Progenitor cell of endocrine pancreas (in vitro differentiated cells): ENCODE measurements at regions not wholly inside any gene's neighbourhood (a gene's known extent, or its start where the extent isn't known, plus 50 kb on each side); places are given as distances from the start of the nearest gene placed in this dataset.
"Not testable (repeated sequence)": the region's sequence is repeated elsewhere in the genome, so short reads cannot be mapped to it uniquely, and the experiment has no call there.

Experiments used
- DNase-seq: peaks from one replicate; pipeline ENCODE4 v3.0.0; 2021; ENCODE audit warnings: low spot score; ENCODE audit not compliant: unreplicated experiment
- H3K27ac Mint-ChIP-seq: 2 replicates; pipeline ENCODE4 v1.8.0; 2021; ENCODE audit warnings: mild to moderate bottlenecking, moderate library complexity, mixed read lengths
- H3K27me3 Mint-ChIP-seq: 2 replicates; pipeline ENCODE4 v1.8.0; 2021; ENCODE audit warnings: mixed read lengths
- H3K36me3 Mint-ChIP-seq: 2 replicates; pipeline ENCODE4 v1.8.0; 2022; ENCODE audit warnings: mixed read lengths; ENCODE audit not compliant: insufficient read depth
- H3K4me1 Mint-ChIP-seq: 2 replicates; pipeline ENCODE4 v1.8.0; 2021; ENCODE audit warnings: low read depth, mixed read lengths
- H3K4me3 Mint-ChIP-seq: 2 replicates; pipeline ENCODE4 v1.8.0; 2021; ENCODE audit warnings: low read depth, mild to moderate bottlenecking, moderate library complexity, mixed read lengths
- H3K9me3 Mint-ChIP-seq: 2 replicates; pipeline ENCODE4 v1.8.0; 2021; ENCODE audit warnings: low read depth, mixed read lengths
- CTCF ChIP-seq: fragments of 200-600 bp; sonication (generic); IDR thresholded peaks from one replicate; pipeline ENCODE4 v1.5.0; 2021; ENCODE audit warnings: antibody characterized with exemption, mild to moderate bottlenecking; ENCODE audit not compliant: unreplicated experiment

- H3K27me3 Mint-ChIP-seq = peaks cover 8% of the 10 kb centered on the region
- DNase-seq = no peak
- H3K4me3 Mint-ChIP-seq = no peak overlapping the region
These were observed 634.0 kb downstream of the UQCRFS1 start for GRCh38 chr19:28578786-28579505.

GRCh38 chr19:28578208-28578607 lies 634.7 kb downstream of the UQCRFS1 start:
- H3K4me3 Mint-ChIP-seq = no peak overlapping the region
- H3K36me3 Mint-ChIP-seq = no peaks in the 10 kb centered on the region
- H3K27ac Mint-ChIP-seq = no peak overlapping the region
- peaks cover 8% of the 10 kb centered on the region for H3K27me3 Mint-ChIP-seq
- H3K9me3 Mint-ChIP-seq = no peaks in the 10 kb centered on the region
- DNase-seq = no peak
- peaks cover 11% of the 10 kb centered on the region for H3K4me1 Mint-ChIP-seq
- no peak for TF ChIP-seq CTCF

More at GRCh38 chr19:28578786-28579505, 634.0 kb downstream of the UQCRFS1 start:
- Mint-ChIP-seq H3K27ac (no peak overlapping the region), H3K4me1 (peaks cover 11% of the 10 kb centered on the region), H3K9me3 (no peaks in the 10 kb centered on the region), H3K36me3 (no peaks in the 10 kb centered on the region)
- no peak for TF ChIP-seq CTCF

GRCh38 chr19:28577666-28578065 lies 635.3 kb downstream of the UQCRFS1 start:
- Mint-ChIP-seq H3K27ac (no peak overlapping the region), H3K4me3 (no peak overlapping the region), H3K9me3 (no peaks in the 10 kb centered on the region), H3K36me3 (no peaks in the 10 kb centered on the region), H3K27me3 (peaks cover 10% of the 10 kb centered on the region), H3K4me1 (peaks cover 7% of the 10 kb centered on the region)
- no peak for DNase-seq
- TF ChIP-seq CTCF = no peak

- TF ChIP-seq CTCF = no peak
- peaks cover 13% of the 10 kb centered on the region for H3K27me3 Mint-ChIP-seq
- no peaks in the 10 kb centered on the region for H3K9me3 Mint-ChIP-seq
- H3K36me3 Mint-ChIP-seq = no peaks in the 10 kb centered on the region
- no peak for DNase-seq
- no peak overlapping the region for H3K4me3 Mint-ChIP-seq
- H3K4me1 Mint-ChIP-seq = peaks cover 7% of the 10 kb centered on the region
- no peak overlapping the region for H3K27ac Mint-ChIP-seq
These were observed 635.7 kb downstream of the UQCRFS1 start for GRCh38 chr19:28577233-28577632.

GRCh38 chr19:28575816-28576215 lies 637.1 kb downstream of the UQCRFS1 start:
- H3K36me3 Mint-ChIP-seq = no peaks in the 10 kb centered on the region
- peaks cover 3% of the 10 kb centered on the region for H3K4me1 Mint-ChIP-seq
- no peak overlapping the region for H3K4me3 Mint-ChIP-seq
- TF ChIP-seq CTCF = no peak
- peaks cover 13% of the 10 kb centered on the region for H3K27me3 Mint-ChIP-seq
- no peaks in the 10 kb centered on the region for H3K9me3 Mint-ChIP-seq
- no peak for DNase-seq
- H3K27ac Mint-ChIP-seq = no peak overlapping the region

- H3K27ac Mint-ChIP-seq, H3K9me3 Mint-ChIP-seq, H3K36me3 Mint-ChIP-seq, H3K4me3 Mint-ChIP-seq, H3K4me1 Mint-ChIP-seq, H3K27me3 Mint-ChIP-seq, DNase-seq: not testable (repeated sequence)
These were observed 637.6 kb downstream of the UQCRFS1 start for GRCh38 chr19:28575312-28575711.
